ENCODE measurements at regions not wholly inside any gene's neighbourhood (a gene's known extent, or its start where the extent isn't known, plus 50 kb on each side); places are given as distances from the start of the nearest gene placed in this dataset.

GRCh38 chr1:178648151-178648550 lies 76.9 kb upstream of the RALGPS2 start:
- Mint-ChIP-seq H3K36me3 (no peaks in the 10 kb centered on the region), H3K4me3 (no peak overlapping the region), H3K27me3 (peaks cover 6 to 13% of the 10 kb centered on the region in 2 donors), H3K27ac (no peak overlapping the region), H3K9me3 (no peaks in the 10 kb centered on the region), H3K4me1 (no peaks in the 10 kb centered on the region)
- ChIA-PET POLR2A (ENCODE audit: partially characterized antibody) (no interaction called here), CTCF (ENCODE audit: partially characterized antibody) (no interaction called here)
- H3K27me3 ChIP-seq (ENCODE audit: insufficient read depth, low read length) = no peaks in the 10 kb centered on the region
- intact Hi-C loops (cut with micrococcal nuclease) = no loop called here
- H3K27ac ChIP-seq (ENCODE audit: low read depth, low read length) = no peak overlapping the region
- no peak overlapping the region for H3K4me3 ChIP-seq (ENCODE audit: low read length in 2 of 2)
- no peak for DNase-seq
- H3K36me3 ChIP-seq (ENCODE audit: insufficient read depth, low read length) = no peaks in the 10 kb centered on the region
- H3K9me3 ChIP-seq (ENCODE audit: control insufficient read depth in 1 of 2, low read length in 2 of 2) = no peaks in the 10 kb centered on the region
- H3K4me1 ChIP-seq (ENCODE audit: insufficient read depth, low read length) = no peaks in the 10 kb centered on the region

GRCh38 chr1:178649582-178650350 lies 75.3 kb upstream of the RALGPS2 start:
- Histone ChIP-seq H3K36me3 (ENCODE audit: insufficient read depth, low read length) (no peaks in the 10 kb centered on the region), H3K27me3 (ENCODE audit: insufficient read depth, low read length) (no peaks in the 10 kb centered on the region), H3K27ac (ENCODE audit: low read depth, low read length) (no peak overlapping the region), H3K9me3 (ENCODE audit: control insufficient read depth in 1 of 2, low read length in 2 of 2) (no peaks in the 10 kb centered on the region), H3K4me1 (ENCODE audit: insufficient read depth, low read length) (no peaks in the 10 kb centered on the region), H3K4me3 (ENCODE audit: low read length in 2 of 2) (no peak overlapping the region)
- ChIA-PET CTCF (ENCODE audit: partially characterized antibody) (no interaction called here), POLR2A (ENCODE audit: partially characterized antibody) (no interaction called here)
- peaks cover 6 to 13% of the 10 kb centered on the region in 2 donors for H3K27me3 Mint-ChIP-seq
- intact Hi-C loops (cut with micrococcal nuclease) = no loop called here
- H3K4me3 Mint-ChIP-seq = no peak overlapping the region
- H3K4me1 Mint-ChIP-seq = no peaks in the 10 kb centered on the region
- H3K9me3 Mint-ChIP-seq = no peaks in the 10 kb centered on the region
- no peak overlapping the region for H3K27ac Mint-ChIP-seq
- no peak for DNase-seq
- H3K36me3 Mint-ChIP-seq = no peaks in the 10 kb centered on the region

- H3K36me3 Mint-ChIP-seq = no peaks in the 10 kb centered on the region
- no peak for DNase-seq
- H3K27ac Mint-ChIP-seq = no peak overlapping the region
- H3K9me3 Mint-ChIP-seq = no peaks in the 10 kb centered on the region
- H3K4me1 ChIP-seq (ENCODE audit: insufficient read depth, low read length) = no peaks in the 10 kb centered on the region
- peaks cover 6 to 10% of the 10 kb centered on the region in 2 donors for H3K27me3 Mint-ChIP-seq
- H3K27ac ChIP-seq (ENCODE audit: low read depth, low read length) = no peak overlapping the region
- H3K4me3 Mint-ChIP-seq = no peak overlapping the region
- H3K36me3 ChIP-seq (ENCODE audit: insufficient read depth, low read length) = no peaks in the 10 kb centered on the region
- intact Hi-C loops (cut with micrococcal nuclease) = no loop called here
- CTCF ChIA-PET (ENCODE audit: partially characterized antibody) = no interaction called here
- H3K4me3 ChIP-seq (ENCODE audit: low read length in 2 of 2) = no peak overlapping the region
- no peaks in the 10 kb centered on the region for H3K4me1 Mint-ChIP-seq
- no peaks in the 10 kb centered on the region for H3K9me3 ChIP-seq (ENCODE audit: control insufficient read depth in 1 of 2, low read length in 2 of 2)
- H3K27me3 ChIP-seq (ENCODE audit: insufficient read depth, low read length) = no peaks in the 10 kb centered on the region
- POLR2A ChIA-PET (ENCODE audit: partially characterized antibody) = no interaction called here
These were observed 74.0 kb upstream of the RALGPS2 start for GRCh38 chr1:178650934-178651511.

GRCh38 chr1:178651742-178652141 lies 73.3 kb upstream of the RALGPS2 start:
- ChIA-PET POLR2A (ENCODE audit: partially characterized antibody) (no interaction called here), CTCF (ENCODE audit: partially characterized antibody) (no interaction called here)
- Mint-ChIP-seq H3K36me3 (no peaks in the 10 kb centered on the region), H3K4me1 (no peaks in the 10 kb centered on the region), H3K27ac (no peak overlapping the region), H3K27me3 (peaks cover 4 to 8% of the 10 kb centered on the region in 2 donors), H3K9me3 (no peaks in the 10 kb centered on the region), H3K4me3 (no peak overlapping the region)
- Histone ChIP-seq H3K27ac (ENCODE audit: low read depth, low read length) (no peak overlapping the region), H3K4me3 (ENCODE audit: low read length in 2 of 2) (no peak overlapping the region), H3K27me3 (ENCODE audit: insufficient read depth, low read length) (no peaks in the 10 kb centered on the region), H3K36me3 (ENCODE audit: insufficient read depth, low read length) (no peaks in the 10 kb centered on the region), H3K4me1 (ENCODE audit: insufficient read depth, low read length) (no peaks in the 10 kb centered on the region), H3K9me3 (ENCODE audit: control insufficient read depth in 1 of 2, low read length in 2 of 2) (no peaks in the 10 kb centered on the region)
- intact Hi-C loops (cut with micrococcal nuclease) = no loop called here
- no peak for DNase-seq

DNA sequence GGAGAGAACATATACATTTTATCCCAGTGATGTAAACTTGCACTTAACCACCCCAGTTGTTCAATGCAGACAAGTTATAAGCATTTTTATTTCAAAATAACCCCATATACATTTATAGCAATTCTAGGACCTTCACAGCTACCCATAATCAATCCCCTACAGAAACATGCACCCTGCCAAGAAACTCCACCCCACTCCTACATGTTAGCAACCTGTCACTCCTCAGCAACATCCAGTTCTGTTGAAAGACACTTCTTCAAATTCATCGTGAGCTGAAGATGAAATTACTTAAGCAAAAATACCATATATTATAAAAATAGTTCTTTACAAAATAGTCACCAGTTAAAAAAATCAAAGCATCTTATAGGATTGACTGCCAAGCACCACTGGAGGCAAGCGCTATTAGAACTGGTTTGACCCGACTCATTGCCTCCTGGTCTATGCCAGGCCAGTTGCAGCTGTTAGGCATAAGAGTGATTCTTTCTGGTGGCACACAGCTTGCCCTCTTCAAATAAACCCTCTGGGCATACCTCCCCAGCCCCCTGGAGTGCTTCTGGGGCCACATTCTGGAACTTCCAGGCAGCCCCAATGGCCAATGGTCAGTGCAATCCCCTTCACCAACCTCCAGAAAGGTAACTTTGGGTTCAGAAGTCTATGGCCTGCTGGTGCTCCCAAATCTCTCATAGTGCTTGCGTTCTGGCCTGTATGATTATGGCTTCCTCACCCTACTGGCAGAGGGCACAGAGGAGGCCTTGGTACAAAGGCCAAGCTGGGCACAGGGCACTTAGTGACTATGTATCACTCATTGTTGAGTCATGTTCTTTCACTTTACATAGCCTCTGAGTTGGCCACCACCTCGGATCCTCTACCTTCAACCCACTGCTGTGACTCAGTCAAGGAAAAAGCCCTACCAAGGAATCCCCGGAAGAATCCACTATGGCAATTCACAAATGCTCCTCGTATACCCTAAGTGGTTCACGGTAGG lies 72.2 kb upstream of the RALGPS2 start:
- no peaks in the 10 kb centered on the region for H3K27me3 ChIP-seq (ENCODE audit: insufficient read depth, low read length)
- Mint-ChIP-seq H3K9me3 (no peaks in the 10 kb centered on the region), H3K27ac (no peak overlapping the region), H3K36me3 (no peaks in the 10 kb centered on the region), H3K4me1 (no peaks in the 10 kb centered on the region), H3K27me3 (peaks cover 3 to 10% of the 10 kb centered on the region in 2 donors), H3K4me3 (no peak overlapping the region)
- no peak for DNase-seq
- H3K4me1 ChIP-seq (ENCODE audit: insufficient read depth, low read length) = no peaks in the 10 kb centered on the region
- no peaks in the 10 kb centered on the region for H3K9me3 ChIP-seq (ENCODE audit: control insufficient read depth in 1 of 2, low read length in 2 of 2)
- ChIA-PET CTCF (ENCODE audit: partially characterized antibody) (no interaction called here), POLR2A (ENCODE audit: partially characterized antibody) (no interaction called here)
- no peak overlapping the region for H3K4me3 ChIP-seq (ENCODE audit: low read length in 2 of 2)
- H3K36me3 ChIP-seq (ENCODE audit: insufficient read depth, low read length) = no peaks in the 10 kb centered on the region
- intact Hi-C loops (cut with micrococcal nuclease) = no loop called here
- H3K27ac ChIP-seq (ENCODE audit: low read depth, low read length) = no peak overlapping the region

DNA sequence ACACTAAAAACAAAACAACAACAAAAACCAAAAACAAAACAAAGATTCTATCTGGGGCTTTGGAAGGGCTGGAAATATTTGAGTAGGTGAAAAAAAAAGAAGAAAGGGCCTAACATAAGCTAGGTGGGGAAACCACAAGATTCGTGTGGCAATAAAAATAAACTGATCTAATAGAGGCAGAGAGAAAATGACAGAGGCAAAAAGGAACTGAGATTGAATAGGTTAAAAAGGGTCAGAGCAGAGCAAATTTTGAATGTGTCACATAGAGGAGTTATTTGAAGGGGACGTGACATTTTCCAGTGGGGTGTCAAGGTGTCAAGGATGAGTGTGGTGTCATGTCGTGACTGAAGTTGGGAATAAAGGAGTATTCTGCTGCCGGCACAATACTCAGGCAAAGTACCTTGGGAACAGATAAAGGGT lies 65.2 kb upstream of the RALGPS2 start:
- DNase-seq = no peak
- H3K27me3 Mint-ChIP-seq = peaks cover 14 to 15% of the 10 kb centered on the region in 2 donors
- H3K27ac Mint-ChIP-seq = no peak overlapping the region
- no peaks in the 10 kb centered on the region for H3K4me1 ChIP-seq (ENCODE audit: insufficient read depth, low read length)
- no peaks in the 10 kb centered on the region for H3K36me3 Mint-ChIP-seq
- no peak overlapping the region for H3K4me3 ChIP-seq (ENCODE audit: low read length in 2 of 2)
- H3K4me1 Mint-ChIP-seq = no peaks in the 10 kb centered on the region
- H3K4me3 Mint-ChIP-seq = no peak overlapping the region
- H3K9me3 ChIP-seq (ENCODE audit: control insufficient read depth in 1 of 2, low read length in 2 of 2) = no peaks in the 10 kb centered on the region
- no peak overlapping the region for H3K27ac ChIP-seq (ENCODE audit: low read depth, low read length)
- intact Hi-C loops (cut with micrococcal nuclease) = no loop called here
- ChIA-PET CTCF (ENCODE audit: partially characterized antibody) (no interaction called here), POLR2A (ENCODE audit: partially characterized antibody) (no interaction called here)
- H3K27me3 ChIP-seq (ENCODE audit: insufficient read depth, low read length) = no peaks in the 10 kb centered on the region
- H3K9me3 Mint-ChIP-seq = peaks cover 0 to 2% (median 0%) of the 10 kb centered on the region in 8 donors
- H3K36me3 ChIP-seq (ENCODE audit: insufficient read depth, low read length) = no peaks in the 10 kb centered on the region

DNA sequence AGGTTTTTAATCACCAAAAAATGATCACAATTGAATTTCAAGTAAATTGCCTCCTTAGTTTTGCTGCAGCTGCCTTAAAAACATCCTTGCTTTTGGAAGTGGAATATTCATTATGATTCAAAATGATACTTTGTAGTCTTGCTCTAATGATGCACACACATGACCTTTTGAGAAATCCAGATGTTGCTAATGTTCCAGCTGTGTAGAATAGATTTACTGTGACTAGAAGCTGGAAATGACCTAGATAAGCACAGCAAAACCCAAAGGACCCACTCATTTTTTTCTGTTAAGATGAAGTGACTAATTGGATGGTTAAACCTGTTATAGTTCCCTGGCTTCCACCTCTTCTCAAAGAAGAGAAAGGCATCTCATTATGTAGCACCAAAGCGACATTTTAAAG lies 64.6 kb upstream of the RALGPS2 start:
- H3K27me3 ChIP-seq (ENCODE audit: insufficient read depth, low read length) = no peaks in the 10 kb centered on the region
- H3K36me3 ChIP-seq (ENCODE audit: insufficient read depth, low read length) = no peaks in the 10 kb centered on the region
- H3K4me1 Mint-ChIP-seq = no peaks in the 10 kb centered on the region
- H3K4me3 ChIP-seq (ENCODE audit: low read length in 2 of 2) = no peak overlapping the region
- no peak overlapping the region for H3K27ac ChIP-seq (ENCODE audit: low read depth, low read length)
- peaks cover 14 to 17% of the 10 kb centered on the region in 2 donors for H3K27me3 Mint-ChIP-seq
- H3K9me3 Mint-ChIP-seq = peaks cover 0 to 2% (median 0%) of the 10 kb centered on the region in 8 donors
- no peak overlapping the region for H3K27ac Mint-ChIP-seq
- CTCF ChIA-PET (ENCODE audit: partially characterized antibody) = no interaction called here
- no peak for DNase-seq
- H3K4me1 ChIP-seq (ENCODE audit: insufficient read depth, low read length) = no peaks in the 10 kb centered on the region
- intact Hi-C loops (cut with micrococcal nuclease) = no loop called here
- POLR2A ChIA-PET (ENCODE audit: partially characterized antibody) = no interaction called here
- H3K4me3 Mint-ChIP-seq = no peak overlapping the region
- H3K9me3 ChIP-seq (ENCODE audit: control insufficient read depth in 1 of 2, low read length in 2 of 2) = no peaks in the 10 kb centered on the region
- no peaks in the 10 kb centered on the region for H3K36me3 Mint-ChIP-seq

All from CD4-positive, alpha-beta memory T cell (primary cell).